Erythroblast (primary cell): ENCODE measurements at regions not wholly inside any gene's neighbourhood (a gene's known extent, or its start where the extent isn't known, plus 50 kb on each side); places are given as distances from the start of the nearest gene placed in this dataset.
"Not testable (repeated sequence)": the region's sequence is repeated elsewhere in the genome, so short reads cannot be mapped to it uniquely, and the experiment has no call there.

Experiments
- GATA1 ChIP-seq: IDR thresholded peaks from 2 replicates; pipeline ENCODE4 v1.6.1; 2011; ENCODE audit warnings: low read depth, mild to moderate bottlenecking, control low read depth, low read length, moderate library complexity
- POLR2A ChIP-seq: IDR thresholded peaks from 2 replicates; pipeline ENCODE4 v1.6.1; 2011; ENCODE audit warnings: mild to moderate bottlenecking, low read length

DNA sequence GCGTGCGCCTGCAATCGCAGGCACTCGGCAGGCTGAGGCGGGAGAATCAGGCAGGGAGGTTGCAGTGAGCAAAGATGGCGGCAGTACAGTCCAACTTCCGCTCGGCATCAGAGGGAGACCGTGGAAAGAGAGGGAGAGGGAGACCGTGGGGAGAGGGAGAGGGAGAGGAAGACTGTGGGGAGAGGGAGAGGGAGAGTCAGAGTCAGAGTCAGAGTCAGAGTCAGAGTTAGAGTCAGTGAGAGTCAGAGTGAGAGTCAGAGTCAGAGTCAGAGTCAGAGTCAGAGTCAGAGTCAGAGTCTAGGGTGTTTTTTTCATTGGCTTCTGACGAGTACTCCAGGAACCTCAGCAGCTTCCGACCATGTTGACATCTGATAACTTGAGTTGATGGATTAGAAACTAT is 75.6 kb upstream of the NMUR2 start:
- TF ChIP-seq POLR2A, GATA1: not testable (repeated sequence)
